Testis (tissue), 2 donors: ENCODE measurements at regions not wholly inside any gene's neighbourhood (a gene's known extent, or its start where the extent isn't known, plus 50 kb on each side); places are given as distances from the start of the nearest gene placed in this dataset.

Experiments
- CTCF ChIP-seq, 3 experiments: fragments of 450-650 bp in 2 of 3; fragments of 200-600 bp in 1 of 3; sonication (generic) in 1 of 3; IDR thresholded peaks; one replicate each; pipeline ENCODE4 v1.5.1; 2016 to 2019; ENCODE audit warnings: antibody characterized with exemption in 3 of 3, mild to moderate bottlenecking in 2 of 3, moderate library complexity in 1 of 3
- POLR2A ChIP-seq: fragments of 450-650 bp; IDR thresholded peaks from one replicate; pipeline ENCODE4 v1.6.1; 2017; ENCODE audit warnings: antibody characterized with exemption, mild to moderate bottlenecking, moderate library complexity

- TF ChIP-seq CTCF (IDR thresholded peaks at IDR 0.05), result no peak
- no peak for TF ChIP-seq POLR2A
These were observed 892.5 kb downstream of the PLA2G4A start for GRCh38 chr1:187721216-187721615.
